Skeletal muscle cell (primary cell): ENCODE measurements at regions not wholly inside any gene's neighbourhood (a gene's known extent, or its start where the extent isn't known, plus 50 kb on each side); places are given as distances from the start of the nearest gene placed in this dataset.

Experiments used
- DNase-seq: peaks from one replicate; pipeline ENCODE4 v3.0.0-alpha.2; 2010; ENCODE audit warnings: low read depth
- H3K4me3 ChIP-seq: 2 replicates; pipeline ENCODE4 v1.5.1; 2011; ENCODE audit warnings: low read depth, mild to moderate bottlenecking, control low read depth, low read length, moderate library complexity

- no peak for DNase-seq
- H3K4me3 ChIP-seq = no peak overlapping the region
These were observed 784.1 kb upstream of the FANCL start for GRCh38 chr2:59025157-59025757.

DNA sequence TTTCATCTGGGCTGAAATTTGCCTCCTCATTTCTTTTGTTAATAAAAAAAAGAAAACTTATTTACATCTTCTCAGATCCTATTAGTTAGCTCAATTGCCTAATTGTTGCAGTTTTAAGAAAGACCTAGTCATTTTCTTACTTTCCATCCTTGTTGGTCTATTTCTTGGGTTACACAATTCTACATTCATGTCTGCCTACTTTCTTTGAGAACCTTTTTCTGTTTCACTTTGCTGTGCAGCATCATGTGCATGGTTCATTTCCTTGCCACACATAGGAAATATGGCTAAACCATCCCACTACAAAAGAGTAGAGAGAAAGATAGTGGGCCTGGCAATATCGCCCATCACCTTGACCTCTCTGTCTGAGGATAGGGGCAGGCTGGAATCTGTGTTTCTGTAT is 780.7 kb upstream of the FANCL start:
- no peak for DNase-seq
- H3K4me3 ChIP-seq = no peak overlapping the region

DNA sequence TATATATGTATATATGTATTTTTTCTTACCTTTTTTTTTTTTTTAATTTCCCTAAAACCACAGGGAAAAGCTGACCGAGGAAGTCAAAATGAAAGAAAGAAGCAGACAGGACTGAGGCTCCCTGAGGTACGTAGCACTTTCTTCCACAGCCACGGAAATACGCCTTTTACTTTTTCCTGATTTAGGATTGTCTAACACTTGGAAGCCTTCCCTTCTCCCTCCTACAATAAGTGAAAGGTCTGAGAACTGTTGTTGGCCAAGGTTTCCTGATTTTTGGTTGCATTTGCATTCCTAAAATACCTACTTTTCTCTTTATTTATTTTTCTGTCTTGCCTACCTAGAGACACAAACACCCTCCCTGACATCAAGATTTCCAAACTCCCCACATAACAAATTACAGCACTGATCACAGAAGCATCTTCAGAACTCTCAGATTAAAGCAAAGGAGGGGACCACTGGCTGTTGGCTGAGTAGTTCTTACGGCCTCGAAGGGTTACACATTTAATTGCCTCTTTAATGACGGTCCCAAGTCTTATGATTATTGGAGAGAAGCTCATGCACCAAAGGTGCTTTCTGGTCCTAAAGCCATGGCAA is 778.5 kb upstream of the FANCL start:
- no peak for DNase-seq

DNA sequence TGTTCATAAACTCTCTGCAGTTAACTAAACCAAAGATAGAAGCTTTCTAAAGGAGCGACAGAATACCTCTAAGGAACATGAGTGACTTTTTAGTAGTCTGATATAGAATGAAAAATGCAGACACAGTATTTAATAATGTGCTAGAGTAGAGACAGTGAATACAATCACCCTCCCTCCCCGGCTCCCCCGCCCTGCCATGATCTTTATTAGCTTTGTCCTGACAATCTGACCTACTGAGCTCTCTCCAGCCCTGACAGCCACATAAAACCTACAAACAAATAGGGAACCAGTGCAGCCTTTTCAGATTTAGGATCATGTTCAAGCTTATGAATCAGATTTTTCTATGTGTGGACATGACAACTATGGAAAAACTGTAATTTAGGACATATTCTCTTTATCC is 777.6 kb upstream of the FANCL start:
- H3K4me3 ChIP-seq = no peak overlapping the region
- DNase-seq = no peak

More for the DNA sequence above, 778.5 kb upstream of the FANCL start:
- no peak overlapping the region for H3K4me3 ChIP-seq

- H3K4me3 ChIP-seq = no peak overlapping the region
- DNase-seq = no peak
These were observed 773.9 kb upstream of the FANCL start for GRCh38 chr2:59015027-59015426.

GRCh38 chr2:59012971-59013370 is 771.8 kb upstream of the FANCL start:
- H3K4me3 ChIP-seq = no peak overlapping the region
- DNase-seq = no peak

DNA sequence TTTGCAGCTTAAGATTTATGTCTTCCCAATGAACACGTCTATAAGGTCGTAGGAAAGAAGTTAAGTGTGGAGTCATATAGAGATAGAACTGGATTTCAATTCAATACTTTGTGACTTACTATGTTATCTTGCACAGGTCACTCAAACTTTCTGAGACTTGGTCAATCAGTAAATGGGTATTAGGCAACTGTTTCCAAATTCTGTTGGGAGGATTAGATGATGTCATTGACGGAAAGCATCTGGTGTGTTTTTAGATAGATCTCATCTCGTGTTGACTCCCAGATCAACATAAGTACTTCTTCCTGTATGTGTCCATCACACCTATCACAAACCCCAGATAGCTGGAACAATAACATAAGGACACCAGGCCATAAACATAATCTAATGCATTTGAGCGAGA is 771.1 kb upstream of the FANCL start:
- no peak overlapping the region for H3K4me3 ChIP-seq
- no peak for DNase-seq

- no peak for DNase-seq
These were observed 767.8 kb upstream of the FANCL start for GRCh38 chr2:59008950-59009349.

DNA sequence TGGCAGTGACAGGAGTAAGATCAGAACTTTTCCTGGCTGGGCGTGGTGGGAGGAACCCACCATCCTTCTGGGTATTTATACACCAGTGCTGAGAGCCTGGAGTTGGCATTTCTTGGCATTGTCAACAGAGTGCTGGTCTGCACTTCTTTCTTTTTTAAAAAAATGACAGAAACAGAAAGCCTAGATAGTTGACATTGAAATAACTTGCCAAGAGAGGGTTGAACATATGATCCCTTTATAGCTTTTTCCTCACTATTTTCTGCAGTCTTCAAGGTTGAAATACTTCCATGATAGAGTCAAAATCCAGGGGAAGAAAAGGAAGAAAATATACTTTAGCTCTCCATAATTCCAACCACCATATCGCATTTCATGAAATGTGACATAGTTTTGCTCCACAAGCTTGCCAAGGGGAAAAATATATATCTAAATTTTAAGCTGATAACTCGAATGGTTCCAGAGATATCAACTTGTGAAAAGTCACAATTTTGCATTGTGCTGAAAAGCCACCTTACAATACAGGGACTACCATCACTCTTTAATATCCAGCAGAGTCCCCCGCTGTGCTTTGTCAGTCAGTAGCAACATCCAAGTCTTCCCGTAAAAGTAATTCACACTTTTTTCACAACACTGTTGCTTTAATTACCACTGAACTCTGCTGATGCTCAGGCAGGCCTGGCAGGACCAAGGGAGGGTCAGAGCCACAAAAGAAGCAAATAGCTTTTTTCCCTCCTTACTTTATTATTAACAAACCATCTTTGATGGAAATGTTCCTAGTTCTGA is 764.9 kb upstream of the FANCL start:
- DNase-seq = no peak
- H3K4me3 ChIP-seq = no peak overlapping the region

More at GRCh38 chr2:59008950-59009349, 767.8 kb upstream of the FANCL start:
- no peak overlapping the region for H3K4me3 ChIP-seq

DNA sequence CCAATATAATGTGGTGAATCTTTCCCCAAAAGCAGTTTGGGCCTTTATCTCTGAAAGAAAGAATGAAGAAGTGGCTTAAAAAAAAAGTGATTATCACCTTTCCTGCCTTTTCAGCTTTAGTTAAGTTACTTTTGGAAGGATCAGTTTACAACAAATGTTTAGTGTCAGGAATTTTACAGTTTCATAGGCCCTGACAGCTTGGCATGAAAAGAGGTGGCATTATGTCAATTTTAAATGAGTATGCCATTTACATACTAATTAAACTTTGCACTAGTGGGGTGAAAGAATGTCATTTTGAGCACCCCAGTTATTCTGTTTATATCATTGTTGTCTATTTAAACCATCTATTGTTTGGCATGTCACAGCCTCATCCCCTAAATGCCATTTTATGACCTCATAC is 763.5 kb upstream of the FANCL start:
- H3K4me3 ChIP-seq = no peak overlapping the region
- DNase-seq = no peak

- DNase-seq = no peak
- H3K4me3 ChIP-seq = no peak overlapping the region
These were observed 759.7 kb upstream of the FANCL start for GRCh38 chr2:59000796-59001195.

DNA sequence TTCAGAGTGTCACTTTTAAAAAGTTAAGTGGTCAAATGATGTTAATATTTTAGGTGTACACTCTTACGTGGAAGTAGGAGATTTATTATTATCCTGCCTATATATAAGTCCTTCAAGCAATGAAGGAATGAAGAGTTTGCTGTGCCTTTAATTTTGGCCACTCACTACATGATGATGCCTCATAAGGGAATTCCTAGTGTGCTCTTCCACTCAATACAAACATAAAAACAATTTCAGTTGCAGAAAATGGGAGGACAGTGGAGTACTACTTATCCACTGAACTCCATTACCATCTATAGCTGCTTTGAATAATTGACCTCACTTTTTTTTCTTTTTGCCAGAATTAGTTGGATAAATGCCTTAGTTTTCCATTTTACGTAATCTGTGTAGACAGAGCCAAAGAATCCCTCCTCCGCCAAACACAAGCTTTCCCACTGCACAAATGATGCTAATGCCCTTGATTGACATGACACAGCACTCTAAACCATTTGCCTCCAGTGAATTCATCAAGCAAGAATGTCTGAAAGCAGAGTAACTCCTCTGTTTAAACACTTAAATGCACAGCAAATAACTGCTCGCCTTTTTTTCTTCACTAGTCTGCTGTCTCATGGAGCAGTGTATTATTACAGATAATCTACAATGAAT is 751.1 kb upstream of the FANCL start:
- peak; percentile 5 for DNase-seq
- no peak overlapping the region for H3K4me3 ChIP-seq

DNA sequence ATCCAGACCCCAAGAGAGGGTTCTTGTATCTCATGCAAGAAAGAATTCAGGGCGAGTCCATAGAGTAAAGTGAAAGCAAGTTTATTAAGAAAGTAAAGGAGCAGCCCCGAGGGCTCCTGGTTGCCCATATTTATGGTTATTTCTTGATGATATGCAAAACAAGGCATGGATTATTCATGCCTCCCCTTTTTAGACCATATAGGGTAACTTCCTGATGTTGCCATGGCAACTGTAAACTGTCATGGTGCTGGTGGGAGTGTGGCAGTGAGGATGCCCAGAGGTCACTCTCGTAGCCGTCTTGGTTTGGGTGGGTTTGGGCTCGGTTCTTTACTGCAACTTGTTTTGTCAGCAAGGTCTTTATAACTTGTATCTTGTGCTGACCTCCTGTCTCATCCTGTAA is 750.2 kb upstream of the FANCL start:
- H3K4me3 ChIP-seq = no peak overlapping the region
- no peak for DNase-seq

DNA sequence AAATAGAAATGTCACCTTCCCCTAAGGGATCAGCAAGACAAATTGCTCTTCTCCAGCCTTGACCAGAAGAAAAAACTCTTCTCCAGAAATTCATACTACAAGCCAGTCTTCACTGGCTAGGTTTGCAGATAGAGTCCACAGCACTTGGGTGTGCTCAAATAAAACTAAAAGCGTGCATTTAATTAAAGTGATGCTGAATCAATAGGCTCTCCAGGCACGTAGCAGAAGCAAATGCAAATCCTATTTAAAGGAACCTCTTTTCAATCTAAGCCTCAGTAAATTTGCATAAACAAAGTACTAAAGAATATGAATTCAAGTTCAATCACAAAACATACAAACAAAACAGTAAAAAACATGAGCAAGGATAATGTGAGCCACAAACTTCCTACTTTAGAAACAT is 744.4 kb upstream of the FANCL start:
- DNase-seq = no peak
- H3K4me3 ChIP-seq = no peak overlapping the region

- no peak overlapping the region for H3K4me3 ChIP-seq
- no peak for DNase-seq
These were observed 743.6 kb upstream of the FANCL start for GRCh38 chr2:58984731-58985130.

DNA sequence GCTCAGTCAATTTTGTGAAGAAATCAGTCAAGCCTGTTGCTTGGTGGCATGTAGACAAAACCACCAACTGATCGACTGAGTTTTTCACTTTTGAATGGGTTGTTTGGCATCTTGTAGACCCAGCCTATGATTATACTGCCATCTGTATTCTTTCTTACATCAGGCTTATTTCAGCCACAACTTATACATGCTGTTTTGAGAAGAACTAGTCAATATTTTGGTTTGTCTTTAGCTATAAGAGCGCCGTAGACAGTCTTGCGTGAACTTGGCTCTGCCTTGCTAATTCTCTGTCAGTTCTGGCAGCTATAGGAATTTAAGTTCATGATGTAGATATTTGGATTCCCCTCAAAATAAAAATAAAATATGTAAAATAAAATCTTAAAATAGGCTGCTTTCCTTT is 742.0 kb upstream of the FANCL start:
- DNase-seq = no peak
- H3K4me3 ChIP-seq = no peak overlapping the region

DNA sequence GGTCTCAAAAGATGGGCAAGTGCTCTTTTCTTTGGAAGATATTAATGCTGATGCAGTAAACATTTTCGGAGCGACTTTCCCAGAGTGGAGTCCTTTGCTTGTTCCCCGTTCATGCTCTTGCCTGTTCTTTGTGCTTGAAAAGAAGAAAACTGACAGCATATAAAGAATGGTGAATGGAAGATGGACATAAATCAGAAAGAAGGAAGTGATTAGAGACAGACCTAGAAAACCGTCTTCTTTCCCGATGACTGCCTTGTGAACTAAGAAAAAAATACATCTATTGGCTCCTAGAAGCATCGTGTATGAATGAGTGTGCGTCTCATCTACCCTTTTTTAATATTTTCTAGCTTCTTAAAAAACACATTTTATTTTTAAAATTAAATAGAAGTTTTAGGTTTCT is 740.1 kb upstream of the FANCL start:
- H3K4me3 ChIP-seq = no peak overlapping the region
- no peak for DNase-seq

GRCh38 chr2:58976375-58977071 is 735.4 kb upstream of the FANCL start:
- no peak overlapping the region for H3K4me3 ChIP-seq
- no peak for DNase-seq

- DNase-seq = no peak
- no peak overlapping the region for H3K4me3 ChIP-seq
These were observed 733.8 kb upstream of the FANCL start for GRCh38 chr2:58974881-58975280.

- no peak overlapping the region for H3K4me3 ChIP-seq
- no peak for DNase-seq
These were observed 733.3 kb upstream of the FANCL start for GRCh38 chr2:58974426-58974825.
